HG03565 (cell line): ENCODE measurements at regions not wholly inside any gene's neighbourhood (a gene's known extent, or its start where the extent isn't known, plus 50 kb on each side); places are given as distances from the start of the nearest gene placed in this dataset.

Experiments
- ATAC-seq: cut with Tn5 transposase; IDR thresholded peaks from one replicate; pipeline ENCODE4 v1.9.1; 2021; ENCODE audit warnings: mild to moderate bottlenecking, moderate library complexity; ENCODE audit not compliant: unreplicated experiment

DNA sequence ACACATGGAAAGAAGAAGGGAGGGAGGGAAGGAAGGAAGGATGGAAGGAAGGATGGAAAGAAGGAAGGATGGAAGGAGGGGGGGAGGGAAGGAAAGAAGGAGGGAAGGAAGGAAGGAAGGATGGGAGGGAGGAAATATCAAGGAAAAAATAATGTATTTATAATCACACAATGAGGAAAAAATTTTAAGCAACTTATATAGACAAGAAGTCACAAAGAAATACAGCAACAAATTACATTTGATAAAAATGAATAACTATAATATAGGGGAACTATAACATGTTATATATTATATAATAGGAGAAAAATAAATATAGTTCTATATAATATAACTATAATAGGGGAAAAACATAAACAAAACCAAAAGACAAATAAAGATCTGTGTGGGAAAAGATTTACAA, 441.8 kb downstream of the LRATD1 start:
- no peak for ATAC-seq

DNA sequence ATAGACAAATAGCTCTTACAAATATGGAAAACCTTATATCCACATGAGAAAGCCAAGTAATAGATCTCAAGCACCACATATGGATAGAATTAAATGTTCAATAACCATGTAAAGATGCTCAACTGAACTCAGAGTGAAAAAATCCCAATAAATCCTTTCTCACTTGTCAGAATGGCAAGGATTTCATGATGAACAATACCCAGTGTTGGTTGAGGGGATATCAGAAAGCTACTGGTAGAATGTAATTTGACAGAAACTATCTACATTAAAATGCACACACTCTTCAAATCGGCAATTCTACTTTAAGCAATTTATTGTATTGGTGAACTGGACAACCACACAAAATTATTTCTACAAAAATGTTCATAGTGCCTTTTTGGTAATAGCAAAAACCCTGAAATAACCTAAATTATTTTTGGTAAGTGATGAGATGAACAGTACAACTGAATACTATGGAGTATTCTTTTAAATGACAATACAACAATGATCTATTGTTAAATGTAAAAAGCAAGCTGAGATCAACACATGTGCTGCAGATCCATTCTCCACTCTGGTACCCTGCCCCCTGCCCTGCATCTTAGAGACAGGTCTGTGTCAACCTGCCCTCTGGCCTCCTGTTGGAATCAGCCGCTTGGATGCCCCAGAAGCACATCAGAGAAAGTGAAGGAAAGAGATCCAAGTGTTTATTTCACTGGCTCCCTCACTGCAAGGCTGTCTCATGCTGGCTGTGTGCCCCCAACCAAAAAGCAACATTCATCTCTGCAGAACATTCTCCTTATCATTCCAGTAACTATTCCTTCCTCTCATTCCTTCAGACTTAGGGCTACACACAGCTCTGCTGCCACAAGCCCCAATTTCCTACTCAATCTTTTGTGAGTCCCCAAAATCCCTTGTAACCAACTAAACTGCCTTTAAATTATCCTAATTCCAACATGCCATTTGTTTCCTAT, 442.5 kb downstream of the LRATD1 start:
- ATAC-seq = no peak

DNA sequence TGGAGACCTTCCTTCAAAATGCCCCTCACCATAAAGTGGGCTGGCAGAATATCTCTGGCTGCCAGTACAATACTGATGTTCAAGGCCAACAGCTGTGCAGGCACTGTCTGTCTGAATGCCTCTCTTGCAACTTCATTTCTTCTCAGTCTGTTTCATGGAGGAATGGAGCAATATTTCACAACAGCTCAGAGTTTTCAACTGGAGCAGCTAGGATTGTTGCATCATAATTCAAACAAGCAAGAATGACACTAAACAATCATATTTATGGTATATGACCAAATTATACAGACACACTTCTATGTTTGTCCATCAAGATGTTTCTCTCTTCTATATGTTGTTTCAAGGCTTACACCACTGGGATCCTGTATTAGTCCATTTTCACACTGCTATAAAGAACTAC, 444.2 kb downstream of the LRATD1 start:
- no peak for ATAC-seq

DNA sequence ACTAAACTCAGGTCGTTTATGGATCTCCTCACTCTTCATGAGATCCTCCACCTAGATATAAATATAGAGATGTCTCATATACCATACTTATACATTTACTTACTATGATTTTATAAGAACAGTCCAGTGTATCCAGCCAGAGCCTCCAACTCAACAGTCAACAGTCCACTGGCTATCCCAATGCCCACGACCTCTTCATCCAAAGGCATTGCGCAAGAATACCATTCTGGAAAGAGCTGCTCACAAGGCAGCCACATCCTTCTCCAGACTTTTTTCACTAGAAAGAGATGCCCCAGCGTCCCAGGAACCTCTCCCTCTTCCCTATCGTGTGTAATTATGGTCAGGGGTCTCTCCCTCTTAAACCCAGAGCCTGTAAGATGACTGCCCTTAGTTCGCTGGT, 448.8 kb downstream of the LRATD1 start:
- no peak for ATAC-seq

DNA sequence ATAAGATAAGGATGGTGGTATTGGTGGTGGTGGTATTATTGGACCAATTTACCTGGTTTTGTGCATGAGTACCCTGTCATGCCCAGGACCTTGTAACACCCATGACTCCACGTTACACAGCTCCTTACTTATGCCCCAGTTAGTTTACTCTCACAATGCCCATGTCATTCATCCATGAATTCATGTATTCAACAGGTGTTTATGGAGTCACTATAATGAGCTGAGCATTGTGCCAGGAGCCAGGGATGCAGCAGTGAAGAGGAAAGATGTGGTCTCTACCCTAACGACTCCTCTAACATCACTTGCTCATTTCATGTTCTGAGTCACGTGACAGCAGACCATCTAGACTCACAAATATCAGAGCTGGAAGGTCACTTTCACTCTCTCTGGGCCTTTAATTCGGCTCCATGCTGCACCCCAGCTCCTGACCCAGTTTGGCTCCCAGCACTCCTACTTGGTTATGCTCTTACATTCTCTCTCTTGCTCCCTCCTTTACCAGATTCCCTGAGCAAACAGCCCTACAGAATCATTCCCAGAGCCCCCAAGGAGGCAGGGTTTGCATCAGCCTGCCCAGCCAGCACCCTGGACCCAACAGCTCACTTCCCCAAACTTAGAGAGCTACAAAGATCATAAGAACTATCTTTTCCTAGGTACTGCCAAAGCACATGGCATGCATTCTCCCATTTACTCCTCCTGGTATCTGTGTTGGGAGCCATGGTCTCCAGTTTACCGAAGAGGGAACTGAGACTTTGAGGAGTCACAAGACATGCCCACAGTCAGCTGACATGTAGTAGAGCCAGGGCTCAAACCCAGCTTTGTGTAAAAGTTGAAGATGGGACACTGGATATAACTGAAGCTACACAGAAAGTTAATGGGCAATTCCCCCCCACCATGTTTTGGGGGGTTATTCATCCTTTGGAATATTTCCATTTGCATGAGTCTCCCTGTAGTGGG, 449.9 kb downstream of the LRATD1 start:
- ATAC-seq = no peak

DNA sequence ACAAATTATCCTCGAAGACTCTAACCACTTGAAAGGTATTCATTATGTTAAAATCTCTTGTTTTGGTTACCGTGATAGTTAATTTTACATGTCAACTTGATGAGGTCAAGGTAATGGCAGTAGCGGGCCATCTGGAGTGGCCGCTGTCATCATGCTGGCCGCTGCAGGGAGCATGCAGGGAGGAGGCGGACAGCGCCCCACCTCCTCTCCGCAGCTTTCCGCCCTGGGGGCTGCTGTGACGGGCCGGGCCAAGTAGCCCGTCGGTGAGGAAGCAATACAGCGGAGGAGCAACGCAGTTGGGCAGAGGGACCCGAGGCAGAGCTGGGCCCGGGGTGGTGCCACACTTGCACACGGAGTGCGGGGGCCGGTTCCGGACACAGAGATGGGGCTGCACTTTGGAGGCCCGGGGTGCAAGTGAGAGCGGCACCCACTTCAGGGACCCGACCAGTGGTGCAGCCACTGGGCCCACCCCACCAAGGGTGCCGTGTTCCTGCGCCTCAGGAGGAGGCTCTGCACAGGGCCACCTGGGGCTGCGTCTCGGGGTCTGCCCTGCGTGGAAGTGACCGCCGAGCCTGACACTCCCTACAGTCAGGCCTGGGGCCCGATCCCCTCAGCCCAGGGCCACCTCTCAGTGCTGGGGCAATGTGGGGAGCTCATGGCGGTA, 452.4 kb downstream of the LRATD1 start:
- no peak for ATAC-seq

DNA sequence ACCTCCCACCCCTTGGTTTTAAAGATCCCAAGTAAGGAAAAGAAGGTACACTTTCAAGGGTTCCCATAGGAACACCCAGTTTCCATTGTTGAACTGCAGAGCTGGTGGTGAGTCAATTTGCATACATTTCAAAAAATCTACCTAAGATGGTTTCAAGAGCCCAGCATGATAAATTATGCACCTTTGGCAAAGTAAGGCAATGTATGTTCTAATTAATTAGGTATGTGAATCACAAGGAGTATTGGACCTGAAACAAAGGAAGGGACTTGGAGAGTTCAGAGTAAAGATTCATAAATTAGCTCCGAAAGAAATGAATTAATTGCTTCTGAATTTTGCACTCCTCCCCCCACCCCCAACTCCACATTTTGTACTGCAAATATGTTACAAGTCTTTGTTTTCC, 459.7 kb downstream of the LRATD1 start:
- no peak for ATAC-seq

DNA sequence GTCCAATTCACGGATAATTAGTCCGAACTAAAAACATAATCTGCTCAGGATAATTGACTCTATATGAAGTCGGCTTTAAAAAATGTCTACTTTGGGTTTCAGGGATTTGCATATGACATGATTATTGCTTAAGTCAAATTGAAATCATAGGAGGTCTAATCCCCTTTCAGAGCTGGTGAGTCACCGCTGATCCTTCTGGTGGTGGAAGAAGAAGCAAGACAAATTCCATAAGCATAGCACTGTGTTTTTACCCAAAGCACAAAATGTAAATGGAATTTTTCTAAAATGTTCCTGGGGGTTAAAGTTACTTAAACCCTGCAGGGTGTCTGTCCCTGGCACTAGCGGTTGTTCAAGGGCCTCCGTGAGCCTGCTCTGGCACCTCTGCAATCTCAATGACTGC, 460.2 kb downstream of the LRATD1 start:
- ATAC-seq = no peak

DNA sequence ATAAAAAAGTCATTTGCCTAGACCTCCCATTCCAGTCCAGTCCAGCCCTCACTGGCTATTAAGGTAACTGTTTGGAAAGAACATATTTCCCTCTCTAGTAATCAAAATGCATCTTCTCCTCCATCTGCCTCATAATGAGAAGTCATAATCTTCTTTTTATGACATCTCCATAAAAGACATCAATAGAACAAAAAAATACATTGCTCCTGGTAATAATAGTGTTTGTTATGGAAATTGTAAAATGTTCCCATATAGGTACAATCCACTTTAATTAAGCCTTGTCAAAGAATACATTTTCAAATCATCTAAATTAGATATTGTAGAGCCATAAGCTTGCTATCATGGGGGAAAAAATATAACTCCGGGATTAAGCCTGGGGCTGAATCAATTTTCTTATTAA, 461.6 kb downstream of the LRATD1 start:
- no peak for ATAC-seq

DNA sequence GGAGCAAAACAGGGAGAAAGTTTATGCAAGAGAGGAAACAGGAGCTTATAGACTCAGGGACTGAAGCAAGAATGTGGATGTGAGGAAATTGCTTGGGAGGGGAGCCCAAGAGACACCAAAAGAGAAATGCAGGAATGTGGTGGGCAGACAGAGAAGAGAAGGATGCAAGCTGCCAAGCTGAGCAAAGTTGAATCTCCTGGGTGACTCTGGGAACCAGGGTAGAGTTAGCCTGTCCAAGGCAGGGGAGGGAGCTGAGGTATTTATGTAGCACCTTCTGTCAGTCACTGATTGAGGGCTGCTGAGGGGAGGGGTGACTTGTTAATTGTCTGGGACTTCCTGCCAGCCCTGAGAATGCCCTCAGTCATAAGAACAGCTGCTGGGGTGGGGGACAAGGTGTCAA, 464.3 kb downstream of the NBAS start:
- no peak for ATAC-seq

DNA sequence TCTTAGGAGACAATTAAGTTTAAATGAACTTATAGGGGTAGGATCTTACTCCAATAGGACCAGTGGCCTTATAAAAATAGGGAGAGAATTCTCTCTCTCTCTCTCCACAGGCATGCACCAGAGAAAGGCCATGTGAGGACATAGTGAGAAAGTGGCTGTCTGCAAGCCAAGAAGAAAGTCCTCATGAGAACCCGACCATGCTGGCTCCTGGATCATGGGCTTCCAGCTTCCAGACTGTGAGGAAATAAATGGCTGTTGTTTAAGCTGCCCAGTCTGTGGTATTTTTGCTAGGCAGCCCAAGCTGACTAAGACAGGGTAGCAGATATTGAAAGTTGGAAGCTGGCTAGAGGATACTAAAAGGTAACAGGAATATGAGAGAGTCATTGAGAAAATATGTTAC, 454.0 kb downstream of the NBAS start:
- no peak for ATAC-seq

DNA sequence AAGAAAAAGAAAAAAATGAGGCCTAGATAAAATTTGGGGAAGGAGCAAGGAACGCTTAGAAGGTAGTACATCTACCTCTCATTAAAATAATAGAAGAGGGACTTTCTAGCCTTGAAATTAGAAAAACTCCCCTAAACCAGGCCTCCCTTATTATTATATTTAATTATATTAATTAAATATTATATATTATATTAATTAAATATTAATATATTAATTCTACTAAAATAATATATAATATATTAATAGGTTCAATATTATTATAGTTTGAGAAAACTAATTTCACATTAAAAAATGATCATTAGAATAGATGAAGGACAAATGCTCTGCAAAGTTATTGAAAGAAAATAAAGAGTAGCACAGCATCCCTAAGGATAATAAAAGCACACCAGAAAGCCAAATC, 449.4 kb downstream of the NBAS start:
- ATAC-seq = no peak

DNA sequence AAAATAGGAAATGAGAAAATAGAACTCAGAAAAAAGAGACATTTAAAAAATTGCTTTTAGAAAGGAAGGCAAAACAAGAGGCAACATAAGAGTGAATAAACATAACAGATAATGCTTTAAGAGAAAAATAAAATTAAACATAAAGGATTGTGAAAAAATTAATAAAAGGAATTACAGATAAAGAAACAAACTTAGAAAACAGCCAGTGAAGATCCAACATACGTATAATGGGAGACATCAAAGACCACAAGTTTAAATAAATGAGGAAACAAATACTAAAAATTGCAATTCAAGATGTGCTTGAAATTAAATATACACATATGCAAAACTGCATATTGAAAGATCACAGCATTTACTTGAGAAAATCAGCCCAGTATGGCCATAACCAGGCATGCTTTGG, 448.9 kb downstream of the NBAS start:
- ATAC-seq = no peak

DNA sequence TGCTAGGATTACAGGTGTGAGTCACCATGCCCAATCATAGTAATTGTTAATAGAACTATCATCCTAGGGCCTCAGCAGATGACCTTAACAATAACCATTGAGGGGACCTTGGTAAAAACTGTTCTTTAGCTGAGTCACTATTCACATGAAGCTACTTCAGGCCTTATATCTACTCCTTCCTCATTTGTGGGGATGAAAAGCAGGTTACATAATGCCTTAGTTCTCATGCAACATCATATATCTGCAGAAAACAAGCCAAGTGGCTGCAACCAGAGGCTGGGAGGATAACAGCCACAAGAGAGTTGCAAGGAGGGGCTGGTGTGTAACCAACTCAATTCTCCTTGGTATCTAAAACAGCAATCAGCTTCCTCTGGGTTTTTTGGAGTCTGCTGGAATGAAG, 445.4 kb downstream of the NBAS start:
- ATAC-seq = no peak

DNA sequence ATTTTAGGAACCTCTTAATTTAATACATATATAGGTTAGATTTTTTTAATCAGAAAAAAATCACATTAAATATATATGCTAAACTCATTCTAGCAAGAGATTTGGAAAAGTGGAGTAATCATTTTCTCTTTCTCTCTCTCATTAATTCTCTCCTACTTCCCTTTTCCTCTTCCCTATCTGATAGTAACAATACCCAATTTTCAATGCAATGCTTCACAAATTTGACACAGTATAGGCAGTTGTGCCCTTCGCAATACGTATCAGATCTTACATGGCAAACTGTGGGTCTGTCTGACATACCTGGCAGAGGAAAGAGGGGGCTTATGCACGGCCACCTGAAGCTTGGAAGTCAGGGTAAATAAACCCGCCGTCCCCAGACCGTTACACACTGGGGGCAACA, 444.3 kb downstream of the NBAS start:
- ATAC-seq = no peak
